Medulla oblongata (tissue), 1 donor: ENCODE measurements at regions not wholly inside any gene's neighbourhood (a gene's known extent, or its start where the extent isn't known, plus 50 kb on each side); places are given as distances from the start of the nearest gene placed in this dataset.
"Not testable (repeated sequence)": the region's sequence is repeated elsewhere in the genome, so short reads cannot be mapped to it uniquely, and the experiment has no call there.

Experiments used
- DNase-seq: peaks from one replicate; pipeline ENCODE4 v3.0.0-alpha.2; 2015; ENCODE audit errors: extremely low spot score

- DNase-seq = no peak
These were observed 881.5 kb upstream of the SLC35B3 start for GRCh38 chr6:9316831-9317230.

GRCh38 chr6:9315966-9316650 lies 880.8 kb upstream of the SLC35B3 start:
- DNase-seq = no peak

DNA sequence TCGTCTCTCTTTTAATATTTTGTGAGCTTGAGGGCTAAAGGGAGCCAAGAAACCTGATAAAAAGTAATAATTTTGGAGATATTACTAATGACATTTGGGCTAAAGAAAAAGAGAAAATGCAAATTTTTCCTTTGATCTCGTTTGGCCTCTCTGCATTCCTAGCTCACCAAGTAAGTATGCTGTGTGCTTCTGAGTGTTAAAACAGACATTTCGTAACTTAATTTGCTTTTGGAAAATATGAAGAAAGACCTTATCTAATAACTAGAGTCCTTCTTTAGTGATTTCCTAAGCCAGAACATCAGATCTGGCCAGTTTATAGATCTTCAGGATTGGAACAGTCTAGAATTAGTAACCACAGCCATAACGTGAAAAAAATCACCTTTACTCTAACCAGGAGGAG lies 872.9 kb upstream of the SLC35B3 start:
- DNase-seq = no peak

GRCh38 chr6:9307786-9308185 lies 872.4 kb upstream of the SLC35B3 start:
- no peak for DNase-seq

- no peak for DNase-seq
These were observed 871.8 kb upstream of the SLC35B3 start for GRCh38 chr6:9307187-9307586.

- DNase-seq = no peak
These were observed 860.3 kb upstream of the SLC35B3 start for GRCh38 chr6:9295644-9296043.

- peak; percentile 52 for DNase-seq
These were observed 857.6 kb upstream of the SLC35B3 start for GRCh38 chr6:9292975-9293374.

- not testable (repeated sequence) for DNase-seq
These were observed 855.0 kb upstream of the SLC35B3 start for GRCh38 chr6:9290342-9290741.

DNA sequence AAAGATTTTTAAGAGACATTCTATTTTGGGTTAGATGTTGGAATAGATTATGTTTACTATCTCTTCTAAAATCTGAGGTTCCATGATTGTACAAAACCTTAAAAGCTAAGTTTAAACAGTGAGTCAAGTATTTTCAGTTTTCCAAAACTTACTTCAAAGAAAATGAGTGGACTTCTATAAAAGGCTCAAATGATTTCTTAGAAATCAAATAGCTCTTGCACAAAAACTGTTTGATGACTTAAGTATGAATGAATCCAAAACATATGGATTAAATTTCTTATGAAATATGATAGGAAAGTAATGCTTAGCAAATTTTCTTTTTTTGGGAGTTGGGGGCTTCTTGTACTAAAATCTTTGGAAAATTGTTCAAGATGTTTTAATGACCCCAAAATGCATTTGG lies 837.3 kb upstream of the SLC35B3 start:
- DNase-seq = no peak

- no peak for DNase-seq
These were observed 831.4 kb upstream of the SLC35B3 start for GRCh38 chr6:9266741-9267140.

GRCh38 chr6:9257215-9257614 lies 821.9 kb upstream of the SLC35B3 start:
- DNase-seq = no peak

DNA sequence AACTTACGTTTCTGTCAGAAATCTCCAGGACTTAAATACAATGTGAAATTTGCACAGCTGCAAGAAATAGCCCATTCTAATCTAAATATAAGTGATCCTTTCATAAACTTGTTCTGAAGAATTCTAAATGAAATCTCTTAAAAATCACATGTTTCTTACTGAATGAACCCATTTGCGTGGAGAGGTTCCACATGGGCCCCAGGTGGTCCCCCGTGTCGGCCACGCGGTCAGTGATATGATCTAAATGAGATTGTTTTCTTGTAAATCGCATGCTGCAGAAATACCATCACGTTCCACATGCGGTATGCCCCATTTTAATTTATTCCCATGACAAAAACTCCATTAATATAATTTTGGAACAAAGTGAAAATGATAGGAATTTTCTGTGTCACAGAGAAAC lies 818.9 kb upstream of the SLC35B3 start:
- DNase-seq = no peak

GRCh38 chr6:9252799-9253198 lies 817.5 kb upstream of the SLC35B3 start:
- no peak for DNase-seq

GRCh38 chr6:9250852-9251251 lies 815.5 kb upstream of the SLC35B3 start:
- peak; percentile 29 for DNase-seq

- DNase-seq = no peak
These were observed 812.8 kb upstream of the SLC35B3 start for GRCh38 chr6:9248133-9248532.

DNA sequence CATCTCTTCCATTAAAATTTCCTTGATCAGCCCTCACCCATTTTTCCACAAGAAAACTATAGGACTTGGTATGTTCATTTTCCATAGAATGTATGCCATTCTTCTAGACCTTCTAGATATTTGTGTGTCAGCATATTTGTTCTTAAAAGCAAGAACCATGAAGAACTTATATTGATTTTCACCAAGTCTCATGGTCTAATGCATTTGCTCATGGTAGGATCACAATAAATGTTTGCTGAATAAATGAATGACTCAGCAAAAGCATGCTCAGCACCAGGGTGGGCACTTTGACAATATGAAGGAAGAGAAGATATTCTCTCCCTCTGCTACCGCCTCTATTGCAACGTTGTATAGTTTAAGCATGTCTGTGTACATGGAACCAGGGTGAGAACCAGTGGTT lies 805.5 kb upstream of the SLC35B3 start:
- DNase-seq = no peak

DNA sequence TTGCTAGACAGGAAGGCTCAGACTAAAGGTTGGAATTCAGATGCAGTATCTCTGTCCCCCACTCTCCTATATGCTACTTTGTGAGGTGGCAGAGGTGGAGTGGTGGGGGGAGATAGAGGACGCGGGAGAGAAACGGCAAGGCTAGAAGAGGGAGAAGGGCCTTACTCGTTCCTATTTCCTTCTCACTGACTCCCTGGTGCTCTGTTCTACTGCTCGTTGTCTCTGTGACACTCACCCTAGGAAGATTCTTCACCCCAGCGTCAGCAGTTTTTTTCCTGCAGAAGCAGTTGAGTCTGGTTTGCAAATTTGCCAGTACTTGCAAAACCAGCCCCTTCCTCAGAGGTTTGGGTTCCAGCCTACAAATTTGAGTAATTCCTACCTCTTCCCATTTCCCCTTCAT lies 801.1 kb upstream of the SLC35B3 start:
- DNase-seq = no peak

GRCh38 chr6:9233686-9234085 lies 798.3 kb upstream of the SLC35B3 start:
- no peak for DNase-seq

GRCh38 chr6:9233226-9233625 lies 797.9 kb upstream of the SLC35B3 start:
- no peak for DNase-seq

GRCh38 chr6:9225441-9225871 lies 790.1 kb upstream of the SLC35B3 start:
- DNase-seq = peak; percentile 3

GRCh38 chr6:9224539-9224938 lies 789.2 kb upstream of the SLC35B3 start:
- no peak for DNase-seq

DNA sequence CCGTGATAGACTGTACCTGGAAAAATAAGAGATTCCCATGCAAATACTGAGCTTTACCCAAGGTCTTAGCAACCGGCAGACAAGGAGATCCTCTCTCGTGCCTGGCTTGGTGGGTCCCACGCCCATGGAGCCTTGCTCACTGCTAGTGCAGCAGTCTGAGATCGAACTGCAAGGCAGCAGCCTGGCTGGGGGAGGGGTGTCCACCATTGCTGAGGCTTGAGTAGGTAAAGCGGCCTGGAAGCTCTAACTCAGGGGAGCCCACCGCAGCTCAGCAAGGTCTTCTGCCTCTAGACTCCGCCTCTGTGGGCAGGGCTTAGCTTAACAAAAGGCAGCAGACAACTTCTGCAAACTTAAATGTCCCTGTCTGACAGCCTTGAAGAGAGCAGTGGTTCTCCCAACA lies 778.4 kb upstream of the SLC35B3 start:
- not testable (repeated sequence) for DNase-seq

GRCh38 chr6:9208966-9209365 lies 773.6 kb upstream of the SLC35B3 start:
- DNase-seq = no peak

- DNase-seq = no peak
These were observed 770.3 kb upstream of the SLC35B3 start for GRCh38 chr6:9205645-9206044.
